AG08396 (cell line): ENCODE measurements at regions not wholly inside any gene's neighbourhood (a gene's known extent, or its start where the extent isn't known, plus 50 kb on each side); places are given as distances from the start of the nearest gene placed in this dataset.
A peak's percentile ranks its signal among the peaks of the same experiment; 100 is the strongest.
"Not testable (repeated sequence)": the region's sequence is repeated elsewhere in the genome, so short reads cannot be mapped to it uniquely, and the experiment has no call there.

Experiments
- DNase-seq: peaks from one replicate; pipeline ENCODE4 v3.0.0; 2012; ENCODE audit warnings: low spot score, mixed read lengths

DNA sequence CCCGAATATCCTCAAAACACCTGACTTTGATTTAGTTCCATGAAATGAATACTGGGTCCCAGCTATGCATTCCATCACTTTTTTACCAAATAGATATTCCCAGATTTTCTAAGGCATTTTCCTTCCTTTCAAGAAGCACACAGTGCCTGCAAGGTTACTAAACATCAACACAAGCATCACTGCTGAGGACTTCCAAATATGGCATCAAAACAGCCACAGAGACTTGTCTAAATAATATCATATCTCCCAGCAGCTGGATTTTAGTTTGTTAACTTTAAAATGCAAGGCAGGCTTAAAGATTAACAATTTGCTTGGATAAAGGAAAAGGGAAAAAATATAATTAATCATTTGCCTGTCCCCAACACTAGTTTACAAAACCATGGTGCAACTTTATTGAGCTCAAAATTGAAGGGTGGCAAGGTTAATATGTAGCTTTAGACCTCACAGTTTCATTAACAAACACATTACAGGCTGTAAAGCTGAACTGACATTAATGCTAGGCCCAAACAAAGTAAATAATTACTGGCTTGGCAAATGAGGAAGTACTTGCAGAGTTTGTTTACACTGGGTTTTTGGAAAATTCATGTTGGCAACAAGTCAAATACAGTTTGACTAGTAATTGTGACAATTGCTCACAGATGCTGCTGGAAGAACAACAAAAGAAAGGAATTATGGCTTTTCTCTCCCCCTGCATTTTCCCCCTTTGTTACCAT, 401.7 kb upstream of the CDIN1 start:
- DNase-seq = no peak

DNA sequence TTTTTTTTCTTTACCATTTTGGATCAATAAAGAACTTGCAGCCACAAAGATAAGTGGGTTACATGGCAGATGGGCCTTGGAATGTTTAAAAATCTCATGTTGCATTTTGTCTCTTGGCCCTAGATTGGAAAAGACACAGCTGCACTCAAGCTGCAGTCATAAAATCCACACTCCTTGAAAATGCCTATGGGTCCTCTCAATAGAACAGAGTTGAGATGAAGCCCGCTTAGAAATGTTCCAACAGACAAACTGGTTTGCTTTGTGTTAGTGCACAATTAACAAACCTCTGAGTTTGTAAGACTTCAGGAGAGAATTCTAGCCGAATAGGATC, 401.2 kb upstream of the CDIN1 start:
- no peak for DNase-seq

DNA sequence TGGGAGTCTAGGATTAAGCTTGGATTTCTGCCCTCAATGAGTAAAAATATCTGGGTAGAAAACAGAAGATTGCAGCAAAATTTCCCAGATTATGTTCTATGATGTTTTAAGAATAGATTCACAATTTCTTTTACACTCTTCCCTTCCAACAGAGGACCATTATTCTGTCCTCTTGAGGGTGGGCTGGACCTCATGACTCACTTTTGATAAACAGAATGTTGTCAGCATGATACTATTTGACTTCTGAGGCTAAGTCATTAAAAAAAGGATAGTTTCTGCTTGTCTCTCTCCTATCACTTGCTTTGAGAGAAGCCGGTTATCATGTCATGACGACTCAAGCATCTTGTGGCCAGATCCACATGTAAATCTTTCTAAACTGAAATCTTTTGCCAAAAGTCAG, 396.2 kb upstream of the CDIN1 start:
- no peak for DNase-seq

DNA sequence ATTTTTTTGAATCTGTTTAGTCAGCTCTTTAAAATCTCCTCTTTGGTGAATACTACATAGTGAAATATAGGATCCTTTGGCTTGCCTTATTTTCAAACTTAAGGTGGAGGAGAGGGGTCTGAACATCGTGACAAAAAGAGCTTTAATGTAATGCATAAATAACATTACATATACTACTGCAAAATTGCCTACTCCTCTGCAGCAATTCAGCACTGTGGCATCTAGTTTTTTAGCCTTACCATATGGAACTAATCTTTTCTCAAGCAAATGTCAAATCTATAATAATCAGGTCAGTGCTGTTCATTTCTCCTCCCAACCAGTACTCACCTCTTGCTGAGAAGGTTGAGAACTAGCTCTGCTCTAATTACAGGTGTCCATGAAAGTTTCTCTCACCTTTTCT, 394.0 kb upstream of the CDIN1 start:
- DNase-seq = no peak

GRCh38 chr15:36185845-36186244, 393.6 kb upstream of the CDIN1 start:
- DNase-seq = no peak

- DNase-seq = no peak
These were observed 393.1 kb upstream of the CDIN1 start for GRCh38 chr15:36186376-36186775.

DNA sequence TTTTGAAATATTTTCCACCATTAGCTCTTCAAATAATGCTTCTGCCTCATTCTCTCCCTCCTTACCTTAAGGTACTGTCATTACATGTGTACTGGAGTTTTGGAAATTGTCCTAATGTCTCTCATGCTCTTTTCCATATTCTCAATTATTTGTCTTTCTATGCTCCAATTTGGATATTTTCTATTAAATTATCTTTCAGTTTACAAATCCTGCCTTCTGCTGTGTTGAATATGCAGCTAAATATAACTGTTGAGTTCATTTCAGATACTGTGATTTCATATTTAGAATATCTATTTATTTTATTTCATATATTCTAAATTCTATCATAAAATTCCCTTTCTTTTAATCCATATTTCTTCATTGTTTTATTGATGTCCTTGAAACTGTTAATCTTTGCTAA, 388.0 kb upstream of the CDIN1 start:
- no peak for DNase-seq

DNA sequence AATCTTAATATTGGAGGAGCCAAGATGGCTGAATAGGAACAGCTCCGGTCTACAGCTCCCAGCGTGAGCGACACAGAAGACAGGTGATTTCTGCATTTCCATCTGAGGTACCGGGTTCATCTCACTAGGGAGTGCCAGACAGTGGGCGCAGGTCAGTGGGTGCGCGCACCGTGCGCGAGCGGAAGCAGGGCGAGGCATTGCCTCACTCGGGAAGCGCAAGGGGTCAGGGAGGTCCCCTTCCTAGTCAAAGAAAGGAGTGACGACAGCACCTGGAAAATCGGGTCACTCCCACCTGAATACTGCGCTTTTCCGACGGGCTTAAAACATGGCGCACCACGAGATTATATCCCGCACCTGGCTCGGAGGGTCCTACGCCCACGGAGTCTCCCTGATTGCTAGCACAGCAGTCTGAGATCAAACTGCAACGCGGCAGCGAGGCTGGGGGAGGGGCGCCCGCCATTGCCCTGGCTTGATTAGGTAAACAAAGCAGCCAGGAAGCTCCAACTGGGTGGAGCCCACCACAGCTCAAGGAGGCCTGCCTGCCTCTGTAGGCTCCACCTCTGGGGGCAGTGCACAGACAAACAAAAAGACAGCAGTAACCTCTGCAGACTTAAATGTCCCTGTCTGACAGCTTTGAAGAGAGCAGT, 383.9 kb upstream of the CDIN1 start:
- DNase-seq = not testable (repeated sequence)

DNA sequence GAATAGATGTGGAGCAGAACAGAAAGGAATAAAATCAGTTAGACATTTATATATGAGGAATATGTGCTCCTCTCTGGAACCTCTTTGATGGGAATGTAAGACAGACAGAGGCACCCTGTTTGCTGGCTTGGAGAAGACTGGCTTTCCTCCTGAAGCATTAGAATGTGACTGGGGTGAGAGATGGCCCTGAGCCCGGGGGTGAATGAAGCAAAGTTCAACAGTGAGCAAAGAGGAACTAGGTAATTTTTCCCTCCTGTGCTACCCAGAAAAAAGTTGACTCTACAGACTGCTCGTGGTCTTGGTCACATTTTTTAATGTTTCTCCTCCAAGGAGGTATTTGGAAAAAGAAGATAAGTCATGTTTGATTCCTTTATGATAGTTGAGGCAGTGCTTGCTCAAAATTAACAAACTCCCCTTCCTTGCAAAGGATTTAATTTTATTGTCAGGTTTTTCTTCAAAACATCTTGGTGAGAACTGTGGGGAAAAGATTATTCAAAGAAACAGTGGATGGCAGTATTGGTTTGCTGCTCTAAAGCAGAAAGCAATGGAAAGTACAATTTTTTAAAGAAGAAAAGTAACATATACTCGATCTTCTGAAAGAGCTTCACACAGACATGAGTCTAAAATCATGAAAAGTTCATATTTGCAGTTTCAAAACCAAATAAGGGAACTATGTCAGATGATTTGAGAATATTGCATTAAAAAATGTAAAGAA, 370.4 kb upstream of the CDIN1 start:
- DNase-seq = no peak

DNA sequence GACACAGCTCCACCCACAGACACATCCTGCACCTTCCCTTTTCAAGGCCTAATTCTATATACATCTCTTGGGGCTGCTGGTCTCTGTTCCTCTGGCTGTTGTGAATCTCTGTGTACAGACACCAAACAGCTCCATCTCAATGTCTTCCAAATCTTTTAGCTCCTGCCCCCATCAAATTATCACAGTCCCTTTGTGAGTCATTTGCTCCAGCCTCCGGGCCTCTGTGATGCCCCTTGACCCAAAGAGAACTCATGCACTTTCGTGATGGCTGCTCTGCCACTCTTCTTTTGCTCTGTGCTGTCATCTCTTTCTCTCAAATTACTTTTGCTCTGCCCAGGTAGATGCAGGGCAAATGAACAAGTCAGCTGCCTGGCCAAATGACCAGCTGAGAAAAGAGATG, 369.0 kb upstream of the CDIN1 start:
- no peak for DNase-seq

GRCh38 chr15:36218322-36218721, 361.1 kb upstream of the CDIN1 start:
- DNase-seq = no peak

- DNase-seq = no peak
These were observed 360.4 kb upstream of the CDIN1 start for GRCh38 chr15:36218991-36219390.

DNA sequence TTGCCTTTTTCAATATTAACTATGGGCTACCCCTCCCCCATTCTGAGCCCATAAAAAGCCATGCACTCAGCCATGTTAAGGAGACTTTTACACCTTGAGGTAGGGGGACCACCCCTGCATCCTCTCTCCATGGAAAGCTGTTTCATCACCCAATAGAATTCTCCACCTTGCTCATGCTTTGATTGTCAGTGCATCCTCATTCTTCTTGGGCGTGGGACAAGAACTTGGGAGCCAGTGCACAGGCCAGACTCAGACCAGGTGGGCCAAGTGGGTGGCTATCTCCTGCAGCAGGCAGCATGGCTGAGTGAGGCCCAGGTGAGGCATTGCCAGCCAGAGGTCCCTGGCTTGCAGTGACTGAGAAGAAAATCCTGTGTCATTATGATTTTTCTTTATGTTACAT, 357.4 kb upstream of the CDIN1 start:
- no peak for DNase-seq

GRCh38 chr15:36230776-36231175, 348.6 kb upstream of the CDIN1 start:
- peak; percentile 24 for DNase-seq

DNA sequence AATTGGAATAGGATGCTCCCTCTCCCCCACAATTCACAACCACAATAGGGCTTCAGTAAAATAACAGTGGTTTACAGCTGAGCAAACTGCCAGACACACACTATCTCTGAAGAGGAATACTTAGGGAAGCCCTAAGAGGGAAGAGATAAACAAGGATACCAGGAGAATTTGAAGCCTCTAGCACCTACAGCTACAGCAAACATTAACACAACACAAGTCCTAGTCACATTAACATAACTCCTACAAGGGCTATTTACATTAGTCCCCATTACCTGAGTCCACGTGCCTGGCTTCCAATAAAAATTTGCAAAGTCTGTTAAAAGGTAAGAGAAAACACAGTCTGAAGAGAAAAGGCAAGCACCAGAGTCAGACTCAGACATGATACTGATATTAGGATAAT, 346.9 kb upstream of the CDIN1 start:
- DNase-seq = no peak

DNA sequence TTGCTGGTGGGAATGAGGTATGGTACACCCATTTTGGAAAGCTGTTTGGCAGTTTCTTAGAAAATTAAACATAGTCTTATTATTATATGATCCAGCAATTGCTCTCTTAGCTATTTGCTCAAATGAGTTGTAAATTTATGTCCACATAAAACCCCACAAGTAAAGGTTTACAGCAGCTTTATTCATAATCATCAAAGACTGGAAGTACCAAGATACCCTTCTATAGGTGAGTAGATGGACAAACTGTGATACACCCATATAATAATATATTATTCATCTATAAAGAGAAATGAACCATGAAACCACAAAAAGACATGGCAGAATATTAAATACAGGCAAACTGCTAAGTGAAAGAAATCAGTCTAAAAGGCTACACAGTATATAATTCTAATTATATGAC, 344.7 kb upstream of the CDIN1 start:
- no peak for DNase-seq

- DNase-seq = no peak
These were observed 344.3 kb upstream of the CDIN1 start for GRCh38 chr15:36235173-36235572.

GRCh38 chr15:36239509-36239908, 339.9 kb upstream of the CDIN1 start:
- no peak for DNase-seq

- DNase-seq = no peak
These were observed 328.0 kb upstream of the CDIN1 start for GRCh38 chr15:36251450-36251849.

DNA sequence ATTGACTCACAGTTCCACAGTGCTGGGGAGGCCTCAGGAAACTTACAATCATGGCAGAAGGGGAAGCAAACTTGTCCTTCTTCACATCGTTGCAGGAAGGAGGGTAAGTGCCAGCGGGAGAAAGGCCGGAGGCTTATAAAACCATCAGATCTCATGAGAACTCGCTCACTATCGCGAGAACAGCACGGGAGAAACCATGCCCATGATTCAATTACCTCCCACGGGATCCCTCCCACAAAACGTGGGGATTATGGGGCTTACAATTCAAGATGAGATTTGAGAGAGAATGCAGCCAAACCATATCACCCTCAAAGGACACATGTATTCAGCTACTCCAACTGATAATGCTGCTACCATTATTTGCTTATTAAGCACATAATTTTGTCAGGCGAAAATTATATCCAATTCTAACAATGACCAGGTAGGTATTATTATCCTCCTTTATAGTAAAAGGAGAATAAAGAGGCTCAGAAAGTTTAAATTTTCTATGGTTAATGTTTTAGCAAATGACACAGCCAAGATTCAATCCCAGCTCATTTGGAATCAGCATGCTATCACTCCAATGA, 327.2 kb upstream of the CDIN1 start:
- DNase-seq = no peak

- DNase-seq = no peak
These were observed 325.0 kb upstream of the CDIN1 start for GRCh38 chr15:36254426-36254825.

DNA sequence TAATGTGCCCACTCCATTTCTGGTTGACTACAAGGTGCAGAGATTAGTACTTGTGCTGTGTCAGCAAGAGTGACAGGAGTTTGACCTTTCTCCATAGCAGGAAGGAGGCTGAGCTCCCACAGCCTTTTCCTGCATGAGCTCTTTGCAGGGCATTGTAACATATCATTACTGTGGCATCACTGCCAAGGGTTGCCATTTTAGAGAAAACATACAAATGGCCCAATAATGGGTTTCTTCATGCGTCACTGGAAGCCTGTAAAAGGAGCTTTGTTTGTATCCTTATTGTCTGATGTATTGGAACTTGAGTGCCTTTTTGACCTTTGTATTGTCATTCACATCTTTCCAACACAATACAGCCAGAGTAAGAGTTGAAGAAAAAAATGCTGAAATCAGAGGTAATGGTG, 323.0 kb upstream of the CDIN1 start:
- DNase-seq = no peak

DNA sequence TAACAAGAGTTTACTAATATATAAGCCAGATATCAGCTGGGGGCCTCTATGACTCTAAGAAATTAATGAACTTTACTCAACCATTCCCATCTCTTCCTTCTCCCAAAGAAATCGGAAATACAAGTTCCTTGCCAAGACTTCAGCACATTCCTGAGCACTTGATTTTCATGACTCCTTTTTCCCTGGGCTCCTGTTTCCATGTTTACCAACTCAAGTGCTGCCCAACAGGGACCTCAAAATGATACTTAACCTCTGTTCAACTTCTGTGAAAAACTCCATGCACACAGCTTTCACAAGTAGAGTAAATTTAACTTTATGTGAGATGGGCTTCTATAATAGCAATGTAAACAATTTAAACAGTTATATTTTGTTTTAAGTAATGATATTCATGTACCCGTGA, 315.8 kb upstream of the CDIN1 start:
- no peak for DNase-seq
